RWPE1 (cell line): ENCODE measurements at regions not wholly inside any gene's neighbourhood (a gene's known extent, or its start where the extent isn't known, plus 50 kb on each side); places are given as distances from the start of the nearest gene placed in this dataset.

ENCODE experiments used
- CTCF ChIA-PET: fragments of 350-600 bp; sonication (Branson Sonifier 250); formaldehyde crosslinking; extraction: SDS; loops from one replicate; lab custom pipeline; 2021; lab: Yijun Ruan, JAX
- POLR2A ChIA-PET: fragments of 400-600 bp; formaldehyde crosslinking; extraction: SDS; loops from one replicate; lab custom pipeline; 2020; ENCODE audit warnings: antibody characterized with exemption; ENCODE audit not compliant: low non-redundant PET; lab: Yijun Ruan, JAX
- DNase-seq: peaks from one replicate; pipeline ENCODE4 v3.0.0; 2012; ENCODE audit warnings: low spot score
- H3K27ac ChIP-seq: fragments of 450-650 bp; 2 replicates; pipeline ENCODE4 v1.5.1; 2017
- TF ChIP-seq, protein P1 (sequence below): fragments of 450-650 bp; conservative IDR thresholded peaks from 2 replicates; pipeline ENCODE4 v1.5.1; 2017; ENCODE audit warnings: low read depth, mild to moderate bottlenecking

DNA sequence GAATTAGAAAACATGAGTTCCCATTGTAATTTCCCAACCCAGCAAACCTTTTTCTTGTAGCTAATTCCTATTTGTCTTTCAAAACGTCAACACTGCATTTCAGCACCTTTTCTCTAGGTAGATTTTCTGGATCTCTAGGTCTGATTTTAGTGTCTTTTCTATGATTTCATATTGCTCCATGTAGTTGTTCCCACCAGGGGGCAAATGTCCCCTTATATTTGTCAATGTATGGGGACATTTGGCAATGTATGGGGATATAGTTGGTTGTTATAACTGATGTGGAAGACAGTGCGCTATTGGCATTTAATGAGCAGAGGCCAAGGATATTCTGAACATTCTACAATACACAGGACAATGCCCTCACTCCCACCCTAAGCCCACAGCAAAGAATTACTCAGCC lies 273.9 kb upstream of the ADRA1B start:
- DNase-seq, result no peak
- H3K27ac ChIP-seq, result no peak overlapping the region
- POLR2A ChIA-PET, result no interaction called here
- CTCF ChIA-PET, result no interaction called here
- TF ChIP-seq, protein P1, sequence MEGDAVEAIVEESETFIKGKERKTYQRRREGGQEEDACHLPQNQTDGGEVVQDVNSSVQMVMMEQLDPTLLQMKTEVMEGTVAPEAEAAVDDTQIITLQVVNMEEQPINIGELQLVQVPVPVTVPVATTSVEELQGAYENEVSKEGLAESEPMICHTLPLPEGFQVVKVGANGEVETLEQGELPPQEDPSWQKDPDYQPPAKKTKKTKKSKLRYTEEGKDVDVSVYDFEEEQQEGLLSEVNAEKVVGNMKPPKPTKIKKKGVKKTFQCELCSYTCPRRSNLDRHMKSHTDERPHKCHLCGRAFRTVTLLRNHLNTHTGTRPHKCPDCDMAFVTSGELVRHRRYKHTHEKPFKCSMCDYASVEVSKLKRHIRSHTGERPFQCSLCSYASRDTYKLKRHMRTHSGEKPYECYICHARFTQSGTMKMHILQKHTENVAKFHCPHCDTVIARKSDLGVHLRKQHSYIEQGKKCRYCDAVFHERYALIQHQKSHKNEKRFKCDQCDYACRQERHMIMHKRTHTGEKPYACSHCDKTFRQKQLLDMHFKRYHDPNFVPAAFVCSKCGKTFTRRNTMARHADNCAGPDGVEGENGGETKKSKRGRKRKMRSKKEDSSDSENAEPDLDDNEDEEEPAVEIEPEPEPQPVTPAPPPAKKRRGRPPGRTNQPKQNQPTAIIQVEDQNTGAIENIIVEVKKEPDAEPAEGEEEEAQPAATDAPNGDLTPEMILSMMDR, result no peak

DNA sequence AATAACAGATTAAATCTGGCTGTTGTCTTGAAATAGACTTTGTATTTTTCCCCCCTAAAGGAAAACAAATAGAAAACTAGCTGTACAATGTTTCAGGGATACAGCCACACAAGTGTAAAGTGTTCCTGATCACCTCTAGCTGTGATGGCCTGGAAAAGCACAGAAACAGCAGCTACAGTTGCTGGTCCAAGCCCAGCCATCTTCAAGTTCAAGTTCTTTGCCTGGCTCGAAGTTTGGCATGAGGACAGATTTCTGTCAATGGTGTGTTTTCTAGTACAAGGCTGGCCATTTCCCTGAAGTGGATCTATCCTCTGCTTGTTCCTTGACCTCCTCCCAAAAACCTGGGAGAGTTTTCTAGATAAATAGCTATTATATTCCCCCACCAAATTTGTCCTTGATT lies 272.2 kb upstream of the ADRA1B start:
- H3K27ac ChIP-seq, result no peak overlapping the region
- ChIA-PET CTCF (no interaction called here), POLR2A (no interaction called here)
- no peak for DNase-seq
- TF ChIP-seq, protein P1, result no peak

DNA sequence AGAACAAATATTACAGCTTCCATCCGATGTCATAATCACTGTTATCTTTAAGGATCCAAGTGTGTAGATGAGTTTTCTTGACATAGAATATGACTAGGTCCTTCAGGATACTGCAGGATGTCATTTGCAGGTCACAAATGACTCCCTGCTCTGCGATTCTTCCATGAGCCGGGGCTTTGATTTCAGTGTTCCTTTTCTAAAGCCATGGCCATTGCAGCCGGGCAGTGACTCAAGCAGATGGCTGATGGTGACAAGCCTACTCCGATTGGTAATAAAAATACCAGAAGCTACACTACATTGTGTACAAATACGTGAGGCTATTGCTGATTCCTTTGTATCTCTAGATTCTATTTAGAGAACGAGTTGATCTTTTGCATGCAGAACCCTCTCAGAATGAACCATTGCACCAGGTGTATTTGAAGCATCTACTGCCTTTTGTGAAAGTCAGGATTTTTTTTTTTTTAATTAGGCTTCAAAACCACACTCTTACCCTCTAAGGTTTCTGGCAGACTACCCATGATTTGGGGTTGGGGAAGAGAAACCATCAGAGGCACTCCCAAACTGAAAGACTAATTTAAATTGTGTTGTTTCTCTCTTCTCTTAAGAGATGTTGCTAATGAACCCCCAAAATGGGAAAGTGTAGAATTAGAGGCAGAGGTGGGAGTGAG lies 271.0 kb upstream of the ADRA1B start:
- DNase-seq, result no peak
- ChIA-PET POLR2A (no interaction called here), CTCF (interaction anchor here (1.0 kb wide), 1 partner anchor 41 kb away, joined by 5 read pairs; no protein-coding TSS in a partner anchor)
- H3K27ac ChIP-seq, result no peak overlapping the region
- TF ChIP-seq, protein P1, result no peak

DNA sequence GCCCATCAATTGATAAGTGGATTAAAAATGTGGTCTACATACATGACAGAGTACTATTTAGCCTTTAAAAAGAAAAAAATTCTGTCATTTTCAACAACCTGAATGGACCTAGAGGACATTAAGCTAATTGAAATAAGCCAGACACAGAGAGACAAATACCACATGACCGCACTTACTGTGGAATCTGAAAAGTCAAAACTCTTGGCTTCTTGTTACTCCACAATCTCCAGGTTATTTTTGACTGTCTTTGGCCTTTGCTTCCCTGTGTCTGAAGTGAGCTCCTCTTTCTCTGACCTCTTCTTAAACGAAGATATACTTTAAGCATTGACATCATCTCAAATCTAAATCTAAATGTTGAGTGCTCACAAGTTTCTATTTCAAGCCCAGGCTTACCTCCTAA lies 265.5 kb upstream of the ADRA1B start:
- no peak for DNase-seq
- no peak overlapping the region for H3K27ac ChIP-seq
- ChIA-PET POLR2A (no interaction called here), CTCF (no interaction called here)
- TF ChIP-seq, protein P1, result no peak

DNA sequence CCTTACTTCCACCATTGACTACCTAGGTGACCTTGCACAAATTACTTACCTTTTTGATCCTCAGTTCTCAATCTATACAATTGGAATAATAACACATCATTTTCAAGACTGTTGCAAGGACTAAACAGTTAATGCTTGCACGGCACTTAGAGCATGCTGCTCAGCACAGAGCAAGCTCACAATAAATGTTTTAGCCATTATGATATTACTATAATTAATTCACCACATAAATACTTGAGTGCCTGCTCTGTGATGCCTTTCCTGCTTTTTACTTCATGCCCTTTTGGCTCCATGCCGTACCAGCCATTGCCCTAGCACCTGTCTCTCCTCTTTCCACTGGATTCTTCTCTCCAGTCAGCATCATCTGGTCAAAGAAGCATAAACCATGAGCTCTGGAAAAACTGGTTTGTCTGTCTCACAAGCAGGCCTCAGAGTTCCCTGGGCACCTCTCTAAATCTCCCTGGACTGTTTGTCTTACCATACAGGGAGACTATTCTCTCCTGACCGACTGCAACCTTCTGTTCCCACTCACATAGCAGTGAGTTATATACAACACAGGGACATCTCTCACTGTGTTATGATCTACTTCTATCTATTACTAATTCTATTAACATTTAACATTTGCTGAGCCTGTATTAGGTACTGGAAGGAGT lies 260.4 kb upstream of the ADRA1B start:
- TF ChIP-seq, protein P1, result no peak
- H3K27ac ChIP-seq, result no peak overlapping the region
- CTCF ChIA-PET, result no interaction called here
- DNase-seq, result no peak
- POLR2A ChIA-PET, result no interaction called here

DNA sequence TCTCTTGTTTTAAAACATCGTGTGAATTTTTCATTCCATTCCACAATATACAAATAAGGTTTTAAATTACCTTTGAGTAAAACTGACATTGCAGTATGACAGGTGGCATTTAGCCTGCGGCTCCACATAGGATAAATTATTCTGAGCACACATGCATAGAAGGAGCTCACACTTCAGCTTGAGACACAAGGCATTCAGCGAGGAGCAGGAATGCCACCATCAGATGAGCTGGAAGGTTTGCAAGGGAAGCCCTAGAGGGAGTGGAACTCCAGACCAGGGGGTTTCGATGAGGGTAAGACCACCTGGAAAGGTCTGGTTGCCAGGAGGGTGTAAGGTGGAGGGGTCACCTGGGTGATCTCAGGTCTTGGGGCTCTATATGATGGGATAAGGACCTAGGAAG lies 259.0 kb upstream of the ADRA1B start:
- POLR2A ChIA-PET, result no interaction called here
- CTCF ChIA-PET, result no interaction called here
- DNase-seq, result no peak
- H3K27ac ChIP-seq, result no peak overlapping the region
- TF ChIP-seq, protein P1, result no peak
